ENCODE measurements at regions not wholly inside any gene's neighbourhood (a gene's known extent, or its start where the extent isn't known, plus 50 kb on each side); places are given as distances from the start of the nearest gene placed in this dataset.

GRCh38 chr9:3066591-3066990 lies 222.7 kb upstream of the PUM3 start:
- DNase-seq (ENCODE audit: low spot score in 2 of 2) = no peak
- TF ChIP-seq CTCF (IDR thresholded peaks at IDR 0.05) (no peak), POLR2A (IDR thresholded peaks at IDR 0.05) (no peak)
- intact Hi-C loops (cut with DNase I; ENCODE audit: low total_unique reads) = no loop called here
- WGBS, 2 donors = 23 to 37% methylated on average over 1 of the region's 1 CpG
- H3K4me3 ChIP-seq (ENCODE audit: low read depth, poor library complexity, severe bottlenecking) = no peak overlapping the region

- H3K4me3 ChIP-seq (ENCODE audit: low read depth, poor library complexity, severe bottlenecking) = no peak overlapping the region
- DNase-seq (ENCODE audit: low spot score in 2 of 2) = no peak
- TF ChIP-seq CTCF (IDR thresholded peaks at IDR 0.05) (no peak), POLR2A (IDR thresholded peaks at IDR 0.05) (no peak)
- intact Hi-C loops (cut with DNase I; ENCODE audit: low total_unique reads) = no loop called here
- WGBS, 2 donors = 84 to 88% methylated on average over 3 of the region's 3 CpGs
These were observed 216.0 kb upstream of the PUM3 start for GRCh38 chr9:3059781-3060468.

GRCh38 chr9:3058409-3058808 lies 214.5 kb upstream of the PUM3 start:
- no peak for DNase-seq (ENCODE audit: low spot score in 2 of 2)
- TF ChIP-seq CTCF (IDR thresholded peaks at IDR 0.05) (no peak), POLR2A (IDR thresholded peaks at IDR 0.05) (no peak)
- intact Hi-C loops (cut with DNase I; ENCODE audit: low total_unique reads) = no loop called here
- 46 to 73% methylated on average over 2 of the region's 2 CpGs for WGBS, 2 donors
- H3K4me3 ChIP-seq (ENCODE audit: low read depth, poor library complexity, severe bottlenecking) = no peak overlapping the region

- no peak for DNase-seq (ENCODE audit: low spot score in 2 of 2)
- no peak overlapping the region for H3K4me3 ChIP-seq (ENCODE audit: low read depth, poor library complexity, severe bottlenecking)
- TF ChIP-seq CTCF (IDR thresholded peaks at IDR 0.05) (no peak), POLR2A (IDR thresholded peaks at IDR 0.05) (no peak)
- 89 to 94% methylated on average over 6 of the region's 6 CpGs for WGBS, 2 donors
- intact Hi-C loops (cut with DNase I; ENCODE audit: low total_unique reads) = no loop called here
These were observed 210.2 kb upstream of the PUM3 start for GRCh38 chr9:3054017-3054586.

- TF ChIP-seq POLR2A (IDR thresholded peaks at IDR 0.05) = no peak
- TF ChIP-seq CTCF (IDR thresholded peaks at IDR 0.05) = no peak
- intact Hi-C loops (cut with DNase I; ENCODE audit: low total_unique reads) = loop anchor here (5.0 kb wide), 1 partner anchor 1517 kb away; no protein-coding TSS in a partner anchor
- WGBS, 2 donors = 55 to 57% methylated on average over 2 of the region's 2 CpGs
- H3K4me3 ChIP-seq (ENCODE audit: low read depth, poor library complexity, severe bottlenecking) = no peak overlapping the region
- no peak for DNase-seq (ENCODE audit: low spot score in 2 of 2)
These were observed 205.7 kb upstream of the PUM3 start for GRCh38 chr9:3049636-3050035.

Data from lower leg skin (tissue), 4 donors.